Ureter (tissue), 1 donor: ENCODE measurements at regions not wholly inside any gene's neighbourhood (a gene's known extent, or its start where the extent isn't known, plus 50 kb on each side); places are given as distances from the start of the nearest gene placed in this dataset.
"Not testable (repeated sequence)": the region's sequence is repeated elsewhere in the genome, so short reads cannot be mapped to it uniquely, and the experiment has no call there.

Experiments used
- DNase-seq: peaks from one replicate; pipeline ENCODE4 v3.0.0-alpha.2; 2020; ENCODE audit warnings: low spot score
- donor health status: DM: yes; HTN: yes; CAD: no.

DNA sequence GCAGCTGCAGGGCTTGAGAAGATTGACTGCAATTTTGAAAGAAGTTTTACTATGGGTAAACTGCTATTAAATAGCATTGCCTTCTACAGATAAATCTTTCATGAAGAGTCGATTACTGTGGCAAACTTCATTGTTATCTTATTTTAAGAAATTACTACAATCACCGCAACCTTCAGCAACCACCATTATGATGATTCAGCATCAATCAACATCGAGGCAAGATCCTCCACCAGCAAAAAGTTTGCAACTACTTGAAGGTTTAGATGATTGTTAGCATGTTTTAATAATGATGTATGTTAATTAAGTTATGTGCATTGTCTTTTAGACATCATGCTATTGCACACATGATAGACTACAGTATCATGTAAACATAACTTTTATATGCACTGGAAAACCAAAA, 1511.0 kb downstream of the FSTL5 start:
- no peak for DNase-seq

DNA sequence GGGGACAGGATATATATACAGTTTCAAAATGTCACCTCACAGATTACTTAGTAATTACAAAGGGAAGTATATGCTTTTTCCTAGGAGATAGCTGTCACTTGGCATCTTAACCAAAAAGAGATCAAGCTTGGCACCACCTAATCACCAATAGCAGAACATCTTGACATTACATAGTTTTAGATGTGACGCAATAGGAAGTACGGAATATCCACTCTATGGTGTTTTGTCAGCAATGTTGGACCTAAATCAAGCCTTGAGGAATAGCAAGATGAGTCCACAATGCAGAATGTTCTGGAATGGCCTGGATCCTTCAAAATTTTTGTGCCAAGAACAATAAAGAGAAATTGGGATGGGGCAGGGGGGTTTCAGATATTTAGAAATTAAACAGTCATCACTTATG, 1488.2 kb downstream of the FSTL5 start:
- DNase-seq: no peak

DNA sequence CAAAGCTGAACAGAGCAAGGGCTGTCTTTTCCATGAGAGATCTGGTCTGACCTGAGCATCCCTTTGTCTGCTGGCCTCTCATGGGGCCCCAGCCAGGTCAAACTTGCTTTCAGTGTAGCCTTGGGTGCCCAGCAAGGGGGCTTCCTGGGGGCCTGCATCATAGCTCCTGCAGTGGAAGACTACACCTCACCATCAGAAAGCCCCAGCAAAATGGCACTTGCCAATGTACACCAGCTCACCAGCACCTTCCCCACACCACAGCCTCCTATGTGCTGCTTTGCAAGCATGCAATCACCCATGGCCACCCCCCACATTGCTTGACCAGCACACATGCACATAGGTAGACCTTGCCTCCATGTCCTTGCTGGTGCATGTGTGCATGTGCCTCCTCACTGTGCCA, 1478.1 kb downstream of the FSTL5 start:
- no peak for DNase-seq

DNA sequence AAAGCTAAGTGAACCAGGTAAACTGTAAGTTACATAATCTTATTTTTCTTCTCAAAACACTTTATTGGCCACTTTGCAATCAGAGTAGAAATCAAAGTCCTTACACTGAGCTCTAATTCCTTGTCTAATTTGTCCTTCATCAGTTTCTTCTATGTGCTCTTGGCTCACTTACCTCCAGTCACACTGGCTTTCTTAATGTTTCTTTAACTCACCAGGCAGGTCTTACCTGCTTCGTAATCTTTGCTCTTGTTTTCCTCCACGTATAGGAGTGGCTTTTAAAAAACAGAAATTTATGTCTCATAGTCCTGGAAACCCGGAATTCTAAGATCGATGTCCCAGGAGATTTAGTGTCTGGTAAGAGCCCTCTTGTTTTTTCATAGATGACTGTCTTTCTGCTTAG, 1462.1 kb downstream of the FSTL5 start:
- no peak for DNase-seq

DNA sequence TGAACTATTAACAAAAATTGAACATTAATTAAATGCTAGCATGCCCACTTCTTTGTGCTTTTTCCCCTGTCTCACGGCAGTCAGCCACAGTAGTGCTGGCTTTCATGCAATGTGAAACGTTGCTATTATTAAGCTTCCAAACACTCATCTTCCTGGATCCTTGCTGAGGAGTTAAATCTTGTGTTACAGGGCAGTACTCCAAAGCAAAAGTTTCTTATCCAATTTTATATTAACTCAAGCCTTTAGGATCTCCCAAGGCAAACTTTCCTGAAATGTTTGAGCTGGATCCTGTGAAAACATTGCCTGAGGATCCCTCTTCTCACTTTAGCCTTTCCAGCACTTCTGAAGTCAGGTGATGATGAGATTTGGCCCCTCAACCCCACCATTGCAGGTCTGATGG, 1454.8 kb downstream of the FSTL5 start:
- no peak for DNase-seq

DNA sequence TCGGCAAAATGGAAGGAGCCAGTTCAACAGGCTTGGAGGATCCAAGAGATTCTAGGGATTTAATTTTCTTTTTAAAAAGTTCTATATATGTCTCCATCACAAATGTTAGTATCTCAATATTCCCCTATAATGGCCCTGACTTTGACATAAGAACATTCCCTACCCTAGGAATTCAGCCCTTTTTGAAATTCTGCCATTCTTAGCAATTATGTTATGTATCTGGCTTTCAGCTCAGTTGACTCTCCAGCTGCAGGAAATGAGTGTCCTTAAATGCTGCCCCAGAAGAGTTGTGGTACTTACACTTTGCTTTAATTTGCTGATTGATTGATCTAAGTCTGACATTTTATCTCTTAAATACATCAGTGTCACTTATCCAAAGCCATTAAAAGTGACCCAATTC, 1454.3 kb downstream of the FSTL5 start:
- DNase-seq: no peak

DNA sequence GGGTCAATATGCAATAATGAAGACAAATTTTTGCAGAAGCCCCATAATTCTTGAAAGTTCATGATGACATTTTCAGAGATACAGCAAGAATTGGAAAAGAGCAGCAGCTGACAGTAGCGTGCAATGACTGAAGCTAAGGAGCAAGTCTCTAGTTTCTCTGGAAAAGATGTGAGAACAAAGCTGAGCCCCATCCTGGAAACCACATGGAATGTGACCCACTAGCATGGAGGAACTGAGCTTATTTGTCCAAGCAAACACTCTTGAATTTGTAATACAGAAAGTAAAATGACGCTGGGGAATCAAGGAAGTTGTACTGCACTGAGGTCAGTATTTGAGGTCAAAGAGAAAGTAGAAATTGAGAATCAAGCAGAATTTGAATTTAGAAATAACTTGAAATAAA, 1447.2 kb downstream of the FSTL5 start:
- no peak for DNase-seq

DNA sequence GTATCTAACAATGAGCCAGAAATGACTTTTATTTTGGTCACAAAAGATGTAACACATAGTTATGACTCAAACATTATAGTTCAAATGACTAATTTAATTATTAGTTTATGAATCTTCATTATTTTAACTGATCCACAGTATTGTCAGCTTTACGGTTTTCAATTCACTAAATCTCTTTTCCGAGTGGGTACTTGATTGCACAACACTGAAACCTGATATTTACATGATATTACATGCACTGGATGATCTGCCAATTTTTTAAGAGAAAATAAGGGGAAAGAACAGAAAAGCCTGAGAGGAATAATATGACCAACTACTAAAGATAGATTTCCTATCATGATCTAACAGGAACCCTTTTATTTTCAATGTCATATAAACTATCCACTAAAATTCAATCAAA, 1446.0 kb downstream of the FSTL5 start:
- DNase-seq: no peak

DNA sequence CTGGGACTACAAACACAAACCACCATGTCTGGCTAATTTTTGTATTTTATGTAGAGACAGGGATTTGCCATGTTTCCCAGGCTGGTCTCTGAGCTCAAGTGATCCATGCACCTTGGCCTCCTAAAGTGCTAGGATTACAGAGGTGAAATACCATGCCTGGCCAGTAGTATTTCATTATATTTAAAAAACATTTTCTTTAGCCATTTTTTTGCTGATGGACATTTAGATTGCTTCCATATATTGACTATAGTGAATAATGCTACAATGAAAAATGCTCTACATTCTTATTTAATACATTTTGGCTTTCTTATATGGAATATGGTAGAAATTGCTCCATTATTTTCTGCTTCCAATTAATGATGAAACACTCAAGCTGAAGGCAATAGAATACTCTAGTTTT, 1439.7 kb downstream of the FSTL5 start:
- no peak for DNase-seq

DNA sequence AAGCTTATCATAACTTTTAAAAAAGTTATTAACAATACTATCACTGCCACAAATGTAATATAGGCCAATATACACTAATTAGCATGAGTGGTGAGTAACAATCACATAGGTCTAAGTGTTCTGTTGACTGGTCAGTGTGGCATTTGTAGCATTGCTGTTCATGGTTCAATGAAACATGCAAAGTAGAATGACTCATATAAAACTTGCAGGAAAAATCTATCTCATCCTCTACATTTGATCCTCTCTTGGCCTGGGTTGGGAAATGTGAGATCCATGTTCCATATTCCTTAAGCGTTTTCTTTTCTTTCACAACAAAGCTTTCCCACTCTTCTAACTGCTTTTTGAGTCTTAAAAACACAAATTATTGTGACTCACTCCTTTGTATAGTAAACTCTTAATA, 1418.7 kb downstream of the FSTL5 start:
- DNase-seq: no peak

DNA sequence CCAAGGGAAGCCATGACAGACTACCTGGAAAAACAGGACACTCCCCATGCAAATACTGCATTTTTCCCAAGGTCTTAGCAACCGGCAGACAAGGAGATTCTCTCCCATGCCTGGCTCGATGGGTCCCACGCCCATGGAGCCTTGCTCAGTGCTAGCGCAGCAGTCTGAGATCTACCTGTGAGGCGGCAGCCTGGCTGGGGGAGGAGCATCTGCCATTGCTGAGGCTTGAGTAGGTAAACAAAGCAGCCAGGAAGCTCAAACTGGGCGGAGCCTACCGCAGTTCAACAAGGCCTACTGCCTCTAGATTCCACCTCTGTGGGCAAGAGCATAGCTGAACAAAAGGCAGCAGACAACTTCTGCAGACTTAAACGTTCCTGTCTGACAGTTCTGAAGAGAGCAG, 1417.2 kb downstream of the FSTL5 start:
- not testable (repeated sequence) for DNase-seq

DNA sequence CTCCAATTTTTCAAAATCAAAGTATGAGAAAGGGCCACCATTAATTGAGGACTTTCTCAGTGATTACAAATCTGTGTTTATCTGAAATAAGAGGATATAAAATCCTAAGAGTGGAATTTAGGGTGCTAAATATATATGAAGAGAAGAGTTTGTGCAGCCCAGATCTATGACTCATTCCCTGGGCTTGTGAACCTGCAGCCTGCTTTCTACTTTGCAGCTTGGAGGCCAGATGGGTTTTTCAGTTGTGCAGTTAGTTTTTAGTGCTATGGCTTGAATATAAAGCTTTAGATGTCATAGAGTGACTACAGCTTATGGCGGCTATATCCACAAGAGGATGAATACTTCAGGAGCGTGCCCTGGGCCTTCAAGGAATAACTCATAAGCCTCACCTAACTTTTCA, 1391.1 kb downstream of the FSTL5 start:
- no peak for DNase-seq

DNA sequence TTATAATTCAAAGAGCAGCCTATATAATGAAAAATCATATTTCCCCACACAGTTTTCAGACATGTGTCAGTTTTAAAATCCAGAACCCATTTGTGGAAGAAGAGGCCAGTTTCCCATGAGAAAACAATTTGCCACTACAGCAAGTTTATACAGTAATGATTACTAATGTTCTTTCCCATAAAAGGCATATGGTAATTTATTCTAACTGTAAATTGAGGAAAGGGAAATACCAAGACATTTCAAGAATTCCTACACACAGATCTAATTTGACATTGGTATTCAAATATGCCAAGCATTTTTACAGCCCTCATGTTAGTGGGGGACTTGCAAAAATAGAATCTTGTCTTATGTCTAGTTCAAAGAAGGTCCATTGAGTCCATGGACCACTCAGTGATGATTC, 1368.6 kb downstream of the FSTL5 start:
- no peak for DNase-seq

DNA sequence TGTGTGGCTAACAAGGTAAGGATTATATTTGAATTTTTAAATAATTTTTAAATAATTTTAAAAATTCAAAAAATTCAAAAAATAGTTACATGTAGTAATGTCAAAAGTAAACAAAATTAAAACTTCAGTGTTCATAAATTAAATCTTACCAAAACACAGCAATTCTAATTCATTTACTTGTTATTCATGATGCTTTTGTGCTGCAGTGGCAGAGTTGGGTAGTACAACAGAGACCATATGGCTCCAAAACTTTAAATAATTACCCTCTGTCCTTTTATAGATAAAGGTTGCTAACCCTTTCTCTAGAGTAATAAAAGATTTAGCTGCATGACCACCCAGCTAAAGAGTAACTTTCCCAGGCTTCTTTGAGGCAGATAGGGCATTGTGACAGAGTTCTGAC, 1355.6 kb downstream of the FSTL5 start:
- no peak for DNase-seq

DNA sequence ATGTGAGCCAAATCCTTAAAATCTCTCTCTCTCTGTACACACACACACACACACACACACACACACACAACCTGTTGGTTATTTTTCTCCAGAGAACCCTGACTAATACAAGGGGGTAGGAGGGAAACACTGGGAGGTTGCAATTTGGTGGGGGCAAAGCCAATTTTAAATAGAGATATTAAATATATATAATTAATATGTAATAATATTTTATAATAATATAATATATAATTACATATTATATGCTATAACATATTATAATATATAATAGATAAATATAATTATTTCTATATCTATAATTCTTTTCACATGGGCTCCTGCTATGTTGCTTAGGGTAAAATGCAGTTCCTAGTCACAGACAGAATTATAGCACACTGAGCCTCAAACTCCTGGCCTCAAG, 1354.2 kb downstream of the FSTL5 start:
- no peak for DNase-seq

DNA sequence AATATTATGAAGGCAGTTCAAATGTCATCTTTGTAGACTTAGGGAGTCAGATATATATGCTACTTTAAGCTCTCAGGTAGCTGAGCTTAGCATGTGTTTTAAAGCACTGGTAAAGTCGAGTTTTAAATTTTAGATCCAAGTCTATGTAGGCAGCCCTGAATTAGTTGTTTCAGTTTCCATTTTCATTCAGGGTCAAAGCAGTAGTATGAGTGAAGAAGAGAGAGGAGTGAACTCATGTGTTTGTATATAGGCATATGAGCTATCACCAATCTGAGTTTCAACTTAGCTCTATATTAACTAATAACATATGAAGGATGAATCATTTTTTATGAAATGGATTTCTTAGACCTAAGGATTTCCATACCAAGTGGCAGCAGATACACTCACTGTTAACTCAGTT, 1353.4 kb downstream of the FSTL5 start:
- DNase-seq: no peak

DNA sequence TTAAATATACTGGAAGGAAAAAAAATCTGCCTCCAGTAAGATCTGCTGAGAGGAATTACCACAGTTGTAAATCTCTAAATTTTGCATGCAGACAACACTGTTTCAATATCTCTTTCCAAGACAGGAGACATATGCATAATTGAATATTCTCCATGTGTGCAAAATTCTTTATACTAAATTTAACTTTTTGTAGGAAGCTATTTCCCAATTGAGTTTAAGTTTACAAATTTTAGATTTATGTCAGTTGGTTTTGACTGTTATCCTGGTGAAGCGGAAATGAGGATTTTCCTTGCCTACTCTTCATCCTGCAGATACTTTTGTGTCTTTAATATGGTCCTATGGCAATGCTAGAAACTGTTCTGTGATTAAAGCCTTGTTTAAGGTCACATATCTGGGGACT, 1352.9 kb downstream of the FSTL5 start:
- DNase-seq: no peak

DNA sequence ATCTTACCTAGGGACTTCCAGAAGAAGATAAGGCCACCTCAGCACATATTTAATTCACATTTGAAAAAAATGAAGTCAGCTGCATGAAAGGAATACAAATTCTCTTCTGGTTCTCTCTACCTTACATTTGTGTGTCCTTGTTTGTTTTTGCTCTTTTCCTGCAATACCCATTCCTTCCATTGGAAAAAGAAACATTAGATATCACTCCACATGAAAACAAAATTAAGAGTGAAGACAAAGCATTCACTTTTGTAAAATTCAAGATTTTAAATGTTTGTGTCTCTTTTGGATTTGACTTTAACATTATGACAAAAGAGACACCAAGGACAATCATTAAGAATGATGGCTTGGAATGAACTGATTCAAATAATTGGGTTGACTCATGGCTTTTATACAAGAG, 1351.8 kb downstream of the FSTL5 start:
- no peak for DNase-seq

DNA sequence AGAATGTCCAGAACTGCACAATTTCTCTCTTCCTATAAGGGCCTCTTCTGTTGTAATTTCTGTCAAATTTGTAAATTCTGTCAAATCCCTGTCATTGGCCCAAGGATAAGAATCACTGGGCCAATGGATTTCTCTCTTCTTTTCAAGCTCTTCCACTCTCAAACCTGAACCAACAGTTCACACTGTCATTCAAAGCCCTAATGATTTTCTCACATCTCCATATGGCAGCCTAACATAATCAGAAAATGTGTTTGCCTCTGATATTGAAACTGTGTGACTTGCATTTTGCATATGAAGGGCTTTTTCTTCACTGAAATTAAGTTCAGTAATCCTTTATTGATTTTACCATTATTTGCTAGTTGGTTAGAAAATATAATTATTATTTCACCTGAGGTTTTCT, 1349.1 kb downstream of the FSTL5 start:
- DNase-seq: no peak

DNA sequence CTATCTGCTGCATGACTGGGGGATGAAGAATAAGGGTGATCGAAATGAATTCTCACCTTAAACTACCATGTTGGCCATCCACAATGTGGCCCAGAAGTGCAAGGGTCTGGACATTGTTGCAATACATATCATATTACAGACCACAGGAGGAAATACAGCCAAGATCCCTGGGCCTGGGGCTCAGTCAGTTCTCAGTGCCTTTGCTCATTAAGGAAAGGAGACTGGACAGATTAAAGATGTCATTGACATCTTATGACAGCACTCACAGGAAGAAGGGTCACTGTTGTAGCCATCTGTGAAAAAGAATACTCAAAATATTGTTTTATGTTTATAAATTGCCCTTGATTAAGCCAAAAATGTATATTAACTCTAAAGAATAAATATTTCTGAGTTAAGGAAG, 1345.2 kb downstream of the FSTL5 start:
- no peak for DNase-seq

DNA sequence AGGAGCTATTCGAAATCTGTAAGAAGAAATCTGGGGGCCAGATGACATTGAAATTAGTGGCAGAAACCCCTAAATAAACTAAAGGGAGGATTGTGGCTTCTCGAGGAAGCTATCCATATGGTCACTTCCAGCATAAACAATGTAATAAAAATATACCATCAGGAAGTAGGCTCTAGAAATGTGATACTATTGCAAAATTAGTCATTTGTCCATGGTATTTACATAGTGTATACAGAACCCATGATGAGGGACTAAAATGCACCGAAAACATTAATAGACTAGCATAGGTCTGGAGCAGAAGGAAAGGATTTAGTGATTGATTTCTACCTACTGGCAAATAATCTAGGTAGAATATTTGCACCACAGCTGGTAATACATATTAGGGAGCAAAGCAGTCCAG, 1344.0 kb downstream of the FSTL5 start:
- DNase-seq: no peak

DNA sequence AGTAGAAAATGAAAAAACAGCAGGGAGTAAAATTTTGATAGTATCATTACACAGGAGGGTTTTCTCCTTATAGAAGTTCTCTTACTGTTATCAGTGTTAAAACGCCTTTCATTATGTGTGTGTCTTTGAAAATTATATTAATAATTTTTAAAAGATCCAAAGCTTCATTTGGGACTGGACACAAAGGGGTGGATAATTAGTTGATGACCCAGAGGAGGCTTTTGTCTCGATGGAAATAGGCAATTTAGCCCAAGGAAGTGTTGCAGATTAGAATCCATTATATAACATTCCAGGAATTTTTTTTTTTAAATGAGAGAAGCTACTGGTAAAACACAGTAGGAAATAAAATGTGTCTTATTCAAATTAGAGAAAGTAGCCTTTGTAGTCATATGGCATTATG, 1339.3 kb downstream of the FSTL5 start:
- no peak for DNase-seq

DNA sequence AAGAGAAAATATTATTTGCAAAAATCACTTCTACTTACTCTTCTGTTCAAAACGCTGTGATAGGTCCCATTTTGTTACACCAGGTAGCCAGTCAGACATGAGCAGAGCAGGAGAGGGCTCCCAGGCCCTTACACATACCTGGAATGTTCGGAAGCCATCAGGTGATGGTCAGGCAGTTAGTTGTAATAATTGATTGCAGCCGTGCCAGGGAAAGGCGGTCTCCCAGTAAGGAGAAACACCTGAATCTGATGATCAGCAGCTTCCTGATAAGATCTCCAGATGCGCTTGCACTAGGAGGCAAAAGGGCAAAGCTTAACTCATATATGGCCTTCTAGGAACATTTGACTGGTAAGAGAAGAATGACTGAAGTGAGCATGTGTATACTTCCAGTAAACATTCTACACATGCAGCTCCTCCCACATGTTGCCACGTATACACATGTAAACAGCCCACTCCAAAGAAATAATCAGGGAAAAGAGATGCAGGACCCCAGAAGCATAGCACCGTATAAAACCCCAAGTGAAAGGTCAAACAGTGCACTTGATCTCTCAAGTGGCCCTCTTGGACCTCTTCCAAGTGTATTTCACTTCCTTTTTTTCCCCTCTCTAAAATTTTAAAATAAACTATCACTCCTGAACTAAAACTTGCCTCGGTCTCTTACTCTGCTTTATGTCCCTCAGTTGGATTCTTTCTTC, 1338.0 kb downstream of the FSTL5 start:
- DNase-seq: no peak

DNA sequence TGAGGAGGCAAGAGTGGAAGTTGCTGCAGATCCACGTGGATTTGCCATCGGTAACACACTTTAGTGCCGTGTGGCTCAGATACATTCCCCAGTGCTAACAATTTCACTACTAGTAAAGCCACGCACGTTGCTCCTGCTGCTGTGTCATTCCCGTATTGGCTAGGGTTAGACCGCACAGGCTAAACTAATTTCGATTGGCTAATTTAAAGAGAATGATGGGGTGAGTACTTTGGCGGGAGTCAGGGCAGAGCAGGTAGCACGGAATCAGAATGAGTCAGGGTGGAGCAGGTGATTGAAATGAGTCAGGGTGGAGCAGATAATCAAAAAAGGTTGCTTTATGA, 1337.5 kb downstream of the FSTL5 start:
- no peak for DNase-seq
